NOMO-1 treated with DMSO at 0.1 percent for 48 hours (cell line): ENCODE measurements at regions not wholly inside any gene's neighbourhood (a gene's known extent, or its start where the extent isn't known, plus 50 kb on each side); places are given as distances from the start of the nearest gene placed in this dataset.

Experiments used
- DNase-seq: peaks from one replicate; lab custom pipeline; 2025; ENCODE audit not compliant: unreplicated experiment; lab: John Stamatoyannopoulos, UW

GRCh38 chr4:22984390-22984789, 291.7 kb downstream of the GBA3 start:
- DNase-seq = no peak

GRCh38 chr4:22978656-22979055, 285.9 kb downstream of the GBA3 start:
- no peak for DNase-seq

- no peak for DNase-seq
Observed at GRCh38 chr4:22970665-22971064, 277.9 kb downstream of the GBA3 start.

- peak; percentile 20 for DNase-seq
Observed at GRCh38 chr4:22969287-22969896, 276.7 kb downstream of the GBA3 start.

- DNase-seq = peak; percentile 26
Observed at GRCh38 chr4:22962295-22962694, 269.6 kb downstream of the GBA3 start.

- DNase-seq = no peak
Observed at GRCh38 chr4:22959483-22959882, 266.7 kb downstream of the GBA3 start.

GRCh38 chr4:22957774-22958309, 265.1 kb downstream of the GBA3 start:
- no peak for DNase-seq

GRCh38 chr4:22949161-22949855, 256.6 kb downstream of the GBA3 start:
- DNase-seq = no peak

- DNase-seq = no peak
Observed at GRCh38 chr4:22947851-22948250, 255.1 kb downstream of the GBA3 start.

GRCh38 chr4:22942920-22943559, 250.3 kb downstream of the GBA3 start:
- no peak for DNase-seq

GRCh38 chr4:22941688-22942375, 249.1 kb downstream of the GBA3 start:
- no peak for DNase-seq

GRCh38 chr4:22932326-22932725, 239.6 kb downstream of the GBA3 start:
- DNase-seq = no peak

GRCh38 chr4:22922426-22922825, 229.7 kb downstream of the GBA3 start:
- DNase-seq = no peak

- DNase-seq = peak; percentile 78
Observed at GRCh38 chr4:22921936-22922335, 229.2 kb downstream of the GBA3 start.

- peak; percentile 30 for DNase-seq
Observed at GRCh38 chr4:22911285-22911684, 218.5 kb downstream of the GBA3 start.

- peak; percentile 86 for DNase-seq
Observed at GRCh38 chr4:22910200-22910599, 217.5 kb downstream of the GBA3 start.

GRCh38 chr4:22906045-22906444, 213.3 kb downstream of the GBA3 start:
- DNase-seq = no peak

GRCh38 chr4:22903913-22904312, 211.2 kb downstream of the GBA3 start:
- peak; percentile 34 for DNase-seq

GRCh38 chr4:22901631-22902030, 208.9 kb downstream of the GBA3 start:
- no peak for DNase-seq

GRCh38 chr4:22900876-22901275, 208.1 kb downstream of the GBA3 start:
- DNase-seq = no peak

GRCh38 chr4:22897520-22898108, 204.9 kb downstream of the GBA3 start:
- peak; percentile 45 for DNase-seq
